ENCODE measurements at regions not wholly inside any gene's neighbourhood (a gene's known extent, or its start where the extent isn't known, plus 50 kb on each side); places are given as distances from the start of the nearest gene placed in this dataset.

DNA sequence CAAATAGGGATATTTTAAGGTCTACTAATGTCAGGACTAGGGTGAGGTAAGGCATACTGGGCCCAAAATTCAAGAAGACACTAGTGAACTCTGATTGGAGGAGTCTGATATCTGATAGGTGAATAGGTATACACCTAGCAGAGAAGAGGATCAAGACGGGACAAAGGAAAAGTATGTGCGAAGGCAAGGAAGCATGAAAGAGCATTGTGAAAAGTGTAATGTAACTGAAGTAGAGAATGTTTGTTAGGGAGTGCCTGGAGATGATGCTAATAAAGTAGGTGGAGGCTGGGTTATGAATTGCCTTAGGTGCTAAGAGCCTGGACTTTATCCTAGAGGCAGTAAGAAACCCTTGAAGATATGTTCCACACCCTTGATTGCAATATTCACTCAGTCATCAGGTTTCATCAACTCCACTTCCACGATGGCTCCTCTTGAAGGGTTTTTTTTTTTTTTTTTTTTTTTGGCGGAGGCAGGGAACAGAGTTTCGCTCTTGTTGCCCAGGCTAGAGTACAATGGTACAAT is 49.9 kb upstream of the XIAP start:
- no peak for TF ChIP-seq POLR2A (IDR thresholded peaks at IDR 0.05; ENCODE audit: borderline replicate concordance, extremely low read depth, insufficient read depth, insufficient read length)
- TF ChIP-seq, protein P1, sequence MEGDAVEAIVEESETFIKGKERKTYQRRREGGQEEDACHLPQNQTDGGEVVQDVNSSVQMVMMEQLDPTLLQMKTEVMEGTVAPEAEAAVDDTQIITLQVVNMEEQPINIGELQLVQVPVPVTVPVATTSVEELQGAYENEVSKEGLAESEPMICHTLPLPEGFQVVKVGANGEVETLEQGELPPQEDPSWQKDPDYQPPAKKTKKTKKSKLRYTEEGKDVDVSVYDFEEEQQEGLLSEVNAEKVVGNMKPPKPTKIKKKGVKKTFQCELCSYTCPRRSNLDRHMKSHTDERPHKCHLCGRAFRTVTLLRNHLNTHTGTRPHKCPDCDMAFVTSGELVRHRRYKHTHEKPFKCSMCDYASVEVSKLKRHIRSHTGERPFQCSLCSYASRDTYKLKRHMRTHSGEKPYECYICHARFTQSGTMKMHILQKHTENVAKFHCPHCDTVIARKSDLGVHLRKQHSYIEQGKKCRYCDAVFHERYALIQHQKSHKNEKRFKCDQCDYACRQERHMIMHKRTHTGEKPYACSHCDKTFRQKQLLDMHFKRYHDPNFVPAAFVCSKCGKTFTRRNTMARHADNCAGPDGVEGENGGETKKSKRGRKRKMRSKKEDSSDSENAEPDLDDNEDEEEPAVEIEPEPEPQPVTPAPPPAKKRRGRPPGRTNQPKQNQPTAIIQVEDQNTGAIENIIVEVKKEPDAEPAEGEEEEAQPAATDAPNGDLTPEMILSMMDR (IDR thresholded peaks at IDR 0.05 in 2 of 3, conservative IDR thresholded peaks at IDR 0.05 in 1 of 3; ENCODE audit: borderline replicate concordance in 1 of 3, insufficient read depth in 1 of 3, low read depth in 2 of 3, low read length in 2 of 3): no peak
- TF ChIP-seq EZH2phosphoT487 (IDR thresholded peaks at IDR 0.05; ENCODE audit: borderline replicate concordance): no peak
- TF ChIP-seq, protein P2, sequence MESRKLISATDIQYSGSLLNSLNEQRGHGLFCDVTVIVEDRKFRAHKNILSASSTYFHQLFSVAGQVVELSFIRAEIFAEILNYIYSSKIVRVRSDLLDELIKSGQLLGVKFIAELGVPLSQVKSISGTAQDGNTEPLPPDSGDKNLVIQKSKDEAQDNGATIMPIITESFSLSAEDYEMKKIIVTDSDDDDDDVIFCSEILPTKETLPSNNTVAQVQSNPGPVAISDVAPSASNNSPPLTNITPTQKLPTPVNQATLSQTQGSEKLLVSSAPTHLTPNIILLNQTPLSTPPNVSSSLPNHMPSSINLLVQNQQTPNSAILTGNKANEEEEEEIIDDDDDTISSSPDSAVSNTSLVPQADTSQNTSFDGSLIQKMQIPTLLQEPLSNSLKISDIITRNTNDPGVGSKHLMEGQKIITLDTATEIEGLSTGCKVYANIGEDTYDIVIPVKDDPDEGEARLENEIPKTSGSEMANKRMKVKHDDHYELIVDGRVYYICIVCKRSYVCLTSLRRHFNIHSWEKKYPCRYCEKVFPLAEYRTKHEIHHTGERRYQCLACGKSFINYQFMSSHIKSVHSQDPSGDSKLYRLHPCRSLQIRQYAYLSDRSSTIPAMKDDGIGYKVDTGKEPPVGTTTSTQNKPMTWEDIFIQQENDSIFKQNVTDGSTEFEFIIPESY (IDR thresholded peaks at IDR 0.05; ENCODE audit: extremely low read depth, insufficient replicate concordance, low read length): no peak
- TF ChIP-seq CEBPB (IDR thresholded peaks at IDR 0.05; ENCODE audit: low read depth): no peak
- no peak for TF ChIP-seq SIN3A (IDR thresholded peaks at IDR 0.05; ENCODE audit: low read depth)
- no peak for TF ChIP-seq JUND (IDR thresholded peaks at IDR 0.05)
- no peak for TF ChIP-seq POLR2AphosphoS5 (IDR thresholded peaks at IDR 0.05; ENCODE audit: low read depth, low read length)
- no peak for TF ChIP-seq EZH2 (IDR thresholded peaks at IDR 0.05)
- TF ChIP-seq SP1 (IDR thresholded peaks at IDR 0.05; ENCODE audit: low read depth): no peak
- no peak for TF ChIP-seq ZNF274 (IDR thresholded peaks at IDR 0.05; ENCODE audit: low read depth, low read length)
- TF ChIP-seq, protein P3, sequence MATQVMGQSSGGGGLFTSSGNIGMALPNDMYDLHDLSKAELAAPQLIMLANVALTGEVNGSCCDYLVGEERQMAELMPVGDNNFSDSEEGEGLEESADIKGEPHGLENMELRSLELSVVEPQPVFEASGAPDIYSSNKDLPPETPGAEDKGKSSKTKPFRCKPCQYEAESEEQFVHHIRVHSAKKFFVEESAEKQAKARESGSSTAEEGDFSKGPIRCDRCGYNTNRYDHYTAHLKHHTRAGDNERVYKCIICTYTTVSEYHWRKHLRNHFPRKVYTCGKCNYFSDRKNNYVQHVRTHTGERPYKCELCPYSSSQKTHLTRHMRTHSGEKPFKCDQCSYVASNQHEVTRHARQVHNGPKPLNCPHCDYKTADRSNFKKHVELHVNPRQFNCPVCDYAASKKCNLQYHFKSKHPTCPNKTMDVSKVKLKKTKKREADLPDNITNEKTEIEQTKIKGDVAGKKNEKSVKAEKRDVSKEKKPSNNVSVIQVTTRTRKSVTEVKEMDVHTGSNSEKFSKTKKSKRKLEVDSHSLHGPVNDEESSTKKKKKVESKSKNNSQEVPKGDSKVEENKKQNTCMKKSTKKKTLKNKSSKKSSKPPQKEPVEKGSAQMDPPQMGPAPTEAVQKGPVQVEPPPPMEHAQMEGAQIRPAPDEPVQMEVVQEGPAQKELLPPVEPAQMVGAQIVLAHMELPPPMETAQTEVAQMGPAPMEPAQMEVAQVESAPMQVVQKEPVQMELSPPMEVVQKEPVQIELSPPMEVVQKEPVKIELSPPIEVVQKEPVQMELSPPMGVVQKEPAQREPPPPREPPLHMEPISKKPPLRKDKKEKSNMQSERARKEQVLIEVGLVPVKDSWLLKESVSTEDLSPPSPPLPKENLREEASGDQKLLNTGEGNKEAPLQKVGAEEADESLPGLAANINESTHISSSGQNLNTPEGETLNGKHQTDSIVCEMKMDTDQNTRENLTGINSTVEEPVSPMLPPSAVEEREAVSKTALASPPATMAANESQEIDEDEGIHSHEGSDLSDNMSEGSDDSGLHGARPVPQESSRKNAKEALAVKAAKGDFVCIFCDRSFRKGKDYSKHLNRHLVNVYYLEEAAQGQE (IDR thresholded peaks at IDR 0.05; ENCODE audit: low read depth): no peak
